Ureter (tissue), 1 donor: ENCODE measurements at regions not wholly inside any gene's neighbourhood (a gene's known extent, or its start where the extent isn't known, plus 50 kb on each side); places are given as distances from the start of the nearest gene placed in this dataset.
"Not testable (repeated sequence)": the region's sequence is repeated elsewhere in the genome, so short reads cannot be mapped to it uniquely, and the experiment has no call there.

Experiments used
- DNase-seq: peaks from one replicate; pipeline ENCODE4 v3.0.0-alpha.2; 2020; ENCODE audit warnings: low spot score
- donor health status: DM: yes; HTN: yes; CAD: no.

DNA sequence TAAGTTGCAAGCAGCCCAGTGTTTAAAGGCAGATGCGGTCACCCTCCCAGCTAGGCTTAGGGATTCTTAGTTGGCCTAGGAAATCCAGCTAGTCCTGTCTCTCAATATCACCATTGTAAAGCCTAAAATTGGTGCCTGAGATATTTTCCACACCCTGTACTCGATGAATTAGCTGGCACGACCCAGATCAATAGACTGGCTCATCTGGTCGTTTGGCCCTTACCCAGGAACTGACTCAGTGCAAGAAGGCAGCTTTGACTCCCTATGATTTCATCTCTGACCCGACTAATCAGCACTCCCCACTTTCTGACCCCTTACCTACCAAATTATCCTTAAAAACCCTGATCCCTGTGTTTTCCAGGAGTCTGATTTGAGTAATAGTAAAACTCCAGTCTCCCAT lies 384.9 kb upstream of the SLC7A11 start:
- DNase-seq: no peak

DNA sequence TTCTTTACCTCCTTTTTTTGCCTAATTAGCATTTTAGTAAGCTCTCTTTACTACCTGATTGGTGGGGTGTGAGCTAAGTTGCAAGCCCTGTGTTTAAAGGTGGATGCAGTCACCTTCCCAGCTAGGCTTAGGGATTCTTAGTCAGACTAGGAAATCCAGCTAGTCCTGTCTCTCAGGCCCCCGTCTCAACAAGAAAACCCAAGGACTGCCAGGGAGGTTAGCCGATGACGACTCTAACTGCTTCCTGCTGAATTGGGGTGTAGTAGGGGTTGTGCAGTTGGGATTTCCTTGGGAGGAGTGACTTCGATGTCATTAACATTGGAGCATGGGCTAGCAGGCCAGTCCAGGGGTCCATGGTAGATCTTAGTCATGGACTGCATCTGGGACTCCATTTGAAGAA lies 380.2 kb upstream of the SLC7A11 start:
- not testable (repeated sequence) for DNase-seq

GRCh38 chr4:138616775-138617174 lies 374.6 kb upstream of the SLC7A11 start:
- DNase-seq: no peak

- no peak for DNase-seq
Observed at GRCh38 chr4:138614398-138615142, 372.4 kb upstream of the SLC7A11 start.

GRCh38 chr4:138612428-138612827 lies 370.3 kb upstream of the SLC7A11 start:
- DNase-seq: no peak

DNA sequence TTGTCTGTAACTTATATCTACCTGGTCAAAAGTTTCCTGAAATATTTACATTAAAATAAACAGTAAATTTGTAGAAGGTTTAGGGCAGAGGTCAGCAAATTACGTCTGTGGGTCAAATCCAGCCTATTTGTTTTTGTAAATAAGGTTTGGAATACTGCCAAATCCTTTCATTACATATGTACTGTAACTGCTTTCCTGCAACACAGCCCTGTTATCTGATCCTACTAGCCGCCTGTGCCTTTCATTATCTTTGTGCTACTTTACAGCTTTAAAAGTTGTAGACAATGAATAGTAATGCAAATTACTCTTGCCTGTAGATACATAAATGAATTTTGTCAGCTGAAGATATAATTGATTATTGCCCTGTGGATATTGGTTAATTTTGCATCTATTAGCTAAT lies 369.6 kb upstream of the SLC7A11 start:
- no peak for DNase-seq

DNA sequence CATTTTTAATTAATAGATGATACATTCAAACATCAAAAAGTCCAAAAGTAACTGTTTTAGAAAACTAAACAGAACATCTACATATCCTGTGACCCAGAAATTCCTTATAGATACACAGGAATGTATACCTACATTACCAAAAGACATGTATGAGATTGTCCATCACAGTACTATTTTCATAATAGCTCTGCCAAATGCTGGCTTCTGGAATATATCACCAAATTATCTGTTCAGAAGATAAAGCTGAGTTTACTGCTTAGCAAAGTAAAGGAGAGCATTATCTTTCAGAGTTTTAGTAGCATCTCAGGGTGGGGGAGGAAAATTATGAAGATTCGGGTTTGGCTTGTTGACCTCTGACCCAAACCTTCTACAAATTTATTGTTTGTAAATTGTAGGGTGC lies 368.9 kb upstream of the SLC7A11 start:
- DNase-seq: no peak

DNA sequence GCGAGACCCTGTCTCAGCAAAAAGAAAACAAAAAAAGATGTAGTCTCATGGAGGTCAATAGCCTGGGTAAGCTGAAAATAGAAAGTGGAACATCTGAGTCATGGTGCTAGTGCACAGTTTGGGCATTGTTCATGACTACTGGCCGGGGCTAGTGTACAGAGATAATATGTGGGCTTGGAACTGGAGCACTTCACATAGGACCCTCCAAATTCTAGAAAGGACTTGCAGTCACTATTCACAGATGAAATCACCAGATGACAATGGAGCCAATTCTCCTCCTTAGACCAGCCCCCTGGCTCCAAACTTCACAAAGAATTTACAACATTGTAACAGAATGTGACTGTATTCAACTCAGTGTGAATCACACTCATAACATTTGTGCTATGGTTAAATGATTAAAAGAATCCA lies 367.8 kb upstream of the SLC7A11 start:
- DNase-seq: no peak

GRCh38 chr4:138604556-138604955 lies 362.4 kb upstream of the SLC7A11 start:
- no peak for DNase-seq

DNA sequence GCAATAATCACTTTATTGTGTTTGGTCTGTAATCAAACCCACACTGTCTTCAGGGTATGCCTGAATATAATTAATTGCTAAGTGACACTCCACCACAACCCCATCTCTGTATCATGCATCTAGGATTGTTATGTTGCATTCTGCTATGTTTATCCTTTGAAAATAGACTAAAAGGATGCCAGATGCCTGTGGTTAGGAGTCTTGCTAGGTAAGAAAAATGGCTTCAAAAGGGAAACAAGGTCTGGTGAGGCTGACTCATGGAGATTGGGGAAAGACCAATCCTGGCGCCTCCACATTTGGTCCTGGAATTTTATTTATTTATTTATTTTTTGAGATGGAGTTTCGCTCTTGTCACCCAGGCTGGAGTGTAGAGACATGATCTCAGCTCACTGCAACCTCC lies 360.5 kb upstream of the SLC7A11 start:
- DNase-seq: no peak

GRCh38 chr4:138599965-138600364 lies 357.8 kb upstream of the SLC7A11 start:
- no peak for DNase-seq

DNA sequence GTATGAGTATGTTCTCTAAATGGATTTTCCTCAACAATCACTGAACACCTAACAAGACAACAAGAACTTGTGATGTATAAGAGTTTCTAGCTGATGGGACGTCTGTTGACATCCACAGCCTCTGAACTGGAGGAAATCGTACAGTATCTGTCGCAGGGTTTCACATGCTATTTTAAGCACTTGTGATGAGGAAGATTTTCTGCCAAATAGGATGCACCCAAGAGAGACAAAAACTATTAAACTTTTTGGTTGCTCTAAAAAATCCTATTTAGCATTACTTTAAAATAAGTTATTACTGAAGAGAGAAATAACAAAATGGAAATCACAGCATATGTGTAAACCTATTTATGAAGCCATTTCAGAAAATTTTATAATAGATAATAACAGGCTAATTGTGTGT lies 356.1 kb upstream of the SLC7A11 start:
- DNase-seq: no peak

- DNase-seq: no peak
Observed at GRCh38 chr4:138596896-138597295, 354.7 kb upstream of the SLC7A11 start.

GRCh38 chr4:138595731-138596460 lies 353.7 kb upstream of the SLC7A11 start:
- no peak for DNase-seq

- no peak for DNase-seq
Observed at GRCh38 chr4:138595171-138595570, 353.0 kb upstream of the SLC7A11 start.

- DNase-seq: no peak
Observed at GRCh38 chr4:138592796-138593195, 350.6 kb upstream of the SLC7A11 start.

DNA sequence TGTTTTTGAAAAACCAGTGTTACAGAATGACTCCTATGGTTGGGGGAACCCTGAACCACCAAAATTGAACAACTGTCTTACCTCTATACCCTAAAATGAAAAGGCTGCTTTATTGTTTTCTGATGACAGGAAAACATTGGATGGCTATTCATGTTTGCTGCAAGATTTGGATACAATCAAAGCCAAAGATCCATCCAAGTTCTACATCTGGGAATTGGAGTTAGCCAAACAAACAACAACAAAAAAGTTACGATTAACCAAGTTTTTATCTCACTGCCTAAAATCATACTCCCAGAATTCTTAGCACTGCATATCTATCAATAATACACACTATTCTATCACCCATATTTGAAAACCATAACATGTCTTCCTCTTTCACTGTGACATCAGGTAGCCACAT lies 349.7 kb upstream of the SLC7A11 start:
- DNase-seq: no peak

- DNase-seq: no peak
Observed at GRCh38 chr4:138588501-138588900, 346.4 kb upstream of the SLC7A11 start.

- DNase-seq: no peak
Observed at GRCh38 chr4:138579146-138579545, 337.0 kb upstream of the SLC7A11 start.

- not testable (repeated sequence) for DNase-seq
Observed at GRCh38 chr4:138577826-138578225, 335.7 kb upstream of the SLC7A11 start.

GRCh38 chr4:138577145-138577544 lies 335.0 kb upstream of the SLC7A11 start:
- no peak for DNase-seq

- no peak for DNase-seq
Observed at GRCh38 chr4:138576684-138577083, 334.5 kb upstream of the SLC7A11 start.

DNA sequence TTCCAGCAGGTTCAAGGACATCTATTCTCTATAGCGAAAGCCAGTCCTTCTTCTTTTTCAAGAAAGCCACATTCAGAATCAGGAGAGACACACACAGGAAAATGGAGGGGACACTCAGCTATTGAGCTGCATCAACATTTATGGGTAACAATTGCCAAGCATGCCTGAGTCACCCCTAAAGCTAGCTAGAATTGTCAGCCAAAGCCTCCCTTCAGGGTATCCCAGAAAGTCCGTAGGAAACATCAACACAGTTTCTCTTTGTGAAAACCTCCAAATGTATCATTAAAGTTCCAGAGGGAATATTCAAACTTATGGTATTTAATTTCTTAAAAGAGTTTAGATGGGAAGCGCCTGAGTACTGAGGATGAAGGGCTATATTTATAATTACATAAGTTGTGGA lies 331.1 kb upstream of the SLC7A11 start:
- DNase-seq: no peak

DNA sequence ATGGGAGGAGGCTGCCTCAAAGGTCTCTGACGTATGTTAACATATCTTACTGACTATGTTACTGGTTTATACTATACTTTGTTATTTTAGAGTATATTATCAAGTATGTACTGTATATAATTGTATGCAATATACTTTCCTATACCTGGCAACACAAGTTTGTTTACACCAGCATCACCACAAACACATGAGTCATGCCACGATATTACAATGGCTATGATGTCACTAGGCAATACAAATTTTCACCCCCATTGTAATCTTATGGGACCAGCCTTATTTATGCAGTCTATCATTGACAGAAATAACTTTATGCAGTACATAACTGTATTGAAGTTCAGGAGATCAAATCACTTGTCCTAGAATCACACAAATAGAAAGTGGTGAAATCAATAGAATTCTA lies 329.9 kb upstream of the SLC7A11 start:
- DNase-seq: no peak
